Osteoblast (primary cell): ENCODE measurements at regions not wholly inside any gene's neighbourhood (a gene's known extent, or its start where the extent isn't known, plus 50 kb on each side); places are given as distances from the start of the nearest gene placed in this dataset.

Experiments
- DNase-seq: peaks from one replicate; pipeline ENCODE4 v3.0.0; 2011; ENCODE audit warnings: low spot score, mixed read lengths; ENCODE audit not compliant: insufficient read length; ENCODE audit errors: missing footprints
- H2AFZ ChIP-seq: 2 replicates; pipeline ENCODE4 v1.6.0; 2011; ENCODE audit warnings: mild to moderate bottlenecking, low read length
- H3K27ac ChIP-seq: 2 replicates; pipeline ENCODE4 v1.5.1; 2011; ENCODE audit warnings: mild to moderate bottlenecking, low read depth, low read length, moderate library complexity
- H3K27me3 ChIP-seq: 2 replicates; pipeline ENCODE4 v1.6.0; 2012; ENCODE audit warnings: mild to moderate bottlenecking, control low read depth, inconsistent platforms, low read length, moderate library complexity; ENCODE audit not compliant: insufficient read depth
- H3K36me3 ChIP-seq: 2 replicates; pipeline ENCODE4 v1.5.1; 2011; ENCODE audit warnings: mild to moderate bottlenecking, low read length, control low read depth, moderate library complexity; ENCODE audit not compliant: insufficient read depth
- H3K4me1 ChIP-seq: 2 replicates; pipeline ENCODE4 v1.5.1; 2011; ENCODE audit warnings: mild to moderate bottlenecking, low read length, control low read depth, moderate library complexity; ENCODE audit not compliant: insufficient read depth
- H3K4me2 ChIP-seq: 2 replicates; pipeline ENCODE4 v1.6.0; 2011; ENCODE audit warnings: mild to moderate bottlenecking, low read length; ENCODE audit not compliant: insufficient read depth
- H3K4me3 ChIP-seq: fragments of 200-600 bp; sonication (generic); 3 replicates; pipeline ENCODE4 v1.5.1; 2012; ENCODE audit warnings: mild to moderate bottlenecking, low read length, inconsistent platforms; ENCODE audit not compliant: insufficient read depth
- H3K79me2 ChIP-seq: 2 replicates; pipeline ENCODE4 v1.6.0; 2012; ENCODE audit warnings: mild to moderate bottlenecking, low read length, control low read depth, inconsistent platforms; ENCODE audit not compliant: insufficient read depth
- H3K9me3 ChIP-seq: 2 replicates; pipeline ENCODE4 v1.5.1; 2011; ENCODE audit warnings: low read depth, low read length, control low read depth
- H4K20me1 ChIP-seq: 2 replicates; pipeline ENCODE4 v1.6.0; 2012; ENCODE audit warnings: mild to moderate bottlenecking, low read length, control low read depth; ENCODE audit not compliant: insufficient read depth
- TF ChIP-seq, protein P1 (sequence below): IDR thresholded peaks from 2 replicates; pipeline ENCODE4 v1.5.1; 2011; ENCODE audit warnings: mild to moderate bottlenecking, low read depth, low read length, moderate library complexity; ENCODE audit errors: extremely low read depth

DNA sequence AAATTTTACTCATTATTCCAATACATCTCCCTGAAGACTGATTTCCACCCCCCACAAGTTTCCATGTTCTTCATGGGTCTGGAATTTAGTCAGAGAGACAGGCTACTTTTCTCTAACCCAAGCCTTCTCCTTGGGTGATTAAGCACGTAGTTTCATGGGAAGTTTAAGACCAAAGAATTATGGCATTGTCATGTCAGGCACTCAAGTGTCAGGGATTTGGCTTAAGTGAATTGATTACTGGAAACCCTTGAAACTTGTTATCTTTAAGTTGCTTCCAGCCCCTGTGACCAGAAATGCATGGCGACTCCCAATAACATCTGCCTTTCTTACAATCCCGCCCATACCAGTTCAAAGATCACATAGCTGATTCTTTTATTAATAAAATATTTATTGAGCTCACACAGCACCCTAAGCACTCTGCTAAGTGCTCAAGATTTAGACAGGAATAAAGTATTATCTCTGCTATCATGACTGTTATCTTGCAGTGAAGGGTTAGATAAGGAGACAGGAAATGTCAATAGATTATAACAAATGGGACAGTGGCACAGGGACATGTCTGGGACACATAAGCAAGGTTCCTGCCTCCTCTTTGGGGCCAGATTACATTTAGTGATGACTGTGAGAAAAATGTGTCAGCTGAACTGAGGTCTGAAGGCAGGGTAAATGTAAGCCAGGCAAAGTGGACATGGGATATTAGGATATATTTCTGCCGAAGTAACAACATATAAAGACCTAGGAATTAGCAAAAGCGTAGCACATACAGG, 241.2 kb upstream of the TNC start:
- H3K79me2 ChIP-seq = no peaks in the 10 kb centered on the region
- no peaks in the 10 kb centered on the region for H3K36me3 ChIP-seq
- no peaks in the 10 kb centered on the region for H3K4me1 ChIP-seq
- no peak overlapping the region for H3K4me2 ChIP-seq
- no peak overlapping the region for H2AFZ ChIP-seq
- TF ChIP-seq, protein P1, sequence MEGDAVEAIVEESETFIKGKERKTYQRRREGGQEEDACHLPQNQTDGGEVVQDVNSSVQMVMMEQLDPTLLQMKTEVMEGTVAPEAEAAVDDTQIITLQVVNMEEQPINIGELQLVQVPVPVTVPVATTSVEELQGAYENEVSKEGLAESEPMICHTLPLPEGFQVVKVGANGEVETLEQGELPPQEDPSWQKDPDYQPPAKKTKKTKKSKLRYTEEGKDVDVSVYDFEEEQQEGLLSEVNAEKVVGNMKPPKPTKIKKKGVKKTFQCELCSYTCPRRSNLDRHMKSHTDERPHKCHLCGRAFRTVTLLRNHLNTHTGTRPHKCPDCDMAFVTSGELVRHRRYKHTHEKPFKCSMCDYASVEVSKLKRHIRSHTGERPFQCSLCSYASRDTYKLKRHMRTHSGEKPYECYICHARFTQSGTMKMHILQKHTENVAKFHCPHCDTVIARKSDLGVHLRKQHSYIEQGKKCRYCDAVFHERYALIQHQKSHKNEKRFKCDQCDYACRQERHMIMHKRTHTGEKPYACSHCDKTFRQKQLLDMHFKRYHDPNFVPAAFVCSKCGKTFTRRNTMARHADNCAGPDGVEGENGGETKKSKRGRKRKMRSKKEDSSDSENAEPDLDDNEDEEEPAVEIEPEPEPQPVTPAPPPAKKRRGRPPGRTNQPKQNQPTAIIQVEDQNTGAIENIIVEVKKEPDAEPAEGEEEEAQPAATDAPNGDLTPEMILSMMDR = no peak
- H3K27me3 ChIP-seq = no peaks in the 10 kb centered on the region
- peak; percentile 21 for DNase-seq
- H3K4me3 ChIP-seq = no peak overlapping the region
- no peaks in the 10 kb centered on the region for H3K9me3 ChIP-seq
- H4K20me1 ChIP-seq = no peaks in the 10 kb centered on the region
- H3K27ac ChIP-seq = no peak overlapping the region

DNA sequence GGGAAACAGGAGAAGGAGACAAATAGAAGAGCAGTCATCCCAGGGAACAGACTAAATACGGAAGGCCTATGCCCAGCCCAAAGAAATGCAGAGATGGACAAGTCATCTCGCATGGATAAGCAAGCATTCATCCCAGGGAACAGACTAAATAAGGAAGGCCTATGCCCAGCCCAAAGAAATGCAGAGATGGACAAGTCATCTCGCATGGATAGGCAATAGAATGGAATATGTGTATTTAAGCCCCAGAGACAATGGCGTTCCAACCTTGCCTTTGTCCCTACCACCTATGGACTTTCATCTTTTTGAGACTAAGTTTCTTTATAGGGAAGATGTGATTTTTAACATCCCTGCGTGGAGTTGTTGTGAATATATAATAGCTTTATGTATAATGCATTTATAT, 242.2 kb upstream of the TNC start:
- no peaks in the 10 kb centered on the region for H3K4me1 ChIP-seq
- no peak overlapping the region for H3K27ac ChIP-seq
- H3K36me3 ChIP-seq = no peaks in the 10 kb centered on the region

GRCh38 chr9:115362101-115362500, 244.1 kb upstream of the TNC start:
- Histone ChIP-seq H4K20me1 (no peaks in the 10 kb centered on the region), H2AFZ (no peak overlapping the region), H3K4me3 (no peak overlapping the region), H3K27me3 (no peaks in the 10 kb centered on the region), H3K4me1 (no peaks in the 10 kb centered on the region), H3K36me3 (no peaks in the 10 kb centered on the region), H3K9me3 (no peaks in the 10 kb centered on the region), H3K4me2 (no peak overlapping the region), H3K27ac (no peak overlapping the region), H3K79me2 (no peaks in the 10 kb centered on the region)
- TF ChIP-seq, protein P1 = no peak
- no peak for DNase-seq

More for the DNA sequence above, 242.2 kb upstream of the TNC start:
- TF ChIP-seq, protein P1 = no peak
- Histone ChIP-seq H3K4me2 (no peak overlapping the region), H4K20me1 (no peaks in the 10 kb centered on the region), H3K9me3 (no peaks in the 10 kb centered on the region), H3K79me2 (no peaks in the 10 kb centered on the region), H3K27me3 (no peaks in the 10 kb centered on the region), H3K4me3 (no peak overlapping the region), H2AFZ (no peak overlapping the region)
- DNase-seq = no peak

DNA sequence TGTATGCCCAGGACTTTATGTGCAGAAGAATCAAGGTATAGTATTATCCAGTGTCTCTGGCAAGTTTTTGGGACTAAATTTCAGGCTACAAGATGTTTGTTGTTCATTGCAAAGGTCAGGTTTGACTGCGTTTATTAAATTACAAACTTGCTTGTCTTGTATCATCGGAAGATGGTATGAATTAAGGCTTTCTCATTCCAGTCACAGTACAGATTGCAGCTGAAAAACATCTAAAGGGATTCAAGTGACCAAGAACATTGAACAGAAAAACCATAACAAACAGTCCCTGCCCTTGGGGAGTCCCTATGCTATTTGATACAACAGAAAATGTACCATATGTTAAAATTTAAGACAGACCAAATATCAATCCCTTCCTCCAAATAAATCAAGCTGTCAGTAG, 244.7 kb upstream of the TNC start:
- no peaks in the 10 kb centered on the region for H3K36me3 ChIP-seq
- DNase-seq = no peak
- no peaks in the 10 kb centered on the region for H3K27me3 ChIP-seq
- no peak overlapping the region for H3K4me2 ChIP-seq
- H4K20me1 ChIP-seq = no peaks in the 10 kb centered on the region
- no peak overlapping the region for H3K4me3 ChIP-seq
- H3K79me2 ChIP-seq = no peaks in the 10 kb centered on the region
- H3K9me3 ChIP-seq = no peaks in the 10 kb centered on the region
- TF ChIP-seq, protein P1 = no peak
- no peak overlapping the region for H2AFZ ChIP-seq
- H3K4me1 ChIP-seq = peaks cover 3% of the 10 kb centered on the region
- H3K27ac ChIP-seq = no peak overlapping the region
